SK-N-SH treated with all-trans-retinoic acid at 6 μM for 48 hours (cell line): ENCODE measurements at regions not wholly inside any gene's neighbourhood (a gene's known extent, or its start where the extent isn't known, plus 50 kb on each side); places are given as distances from the start of the nearest gene placed in this dataset.

Experiments used
- ATAC-seq: fragments of 200-7000 bp; cut with Tn5 transposase; 3 replicates; pipeline ENCODE4 v1.9.1; 2020; ENCODE audit warnings: mild to moderate bottlenecking, moderate library complexity
- ARNTL ChIP-seq: fragments of 450-650 bp; formaldehyde crosslinking; IDR thresholded peaks from 2 replicates; pipeline ENCODE4 v1.5.0; 2020; ENCODE audit warnings: low read depth, mild to moderate bottlenecking, moderate library complexity, borderline replicate concordance
- BACH2 ChIP-seq: fragments of 250-450 bp; sonication (Bioruptor Pico); IDR thresholded peaks from 2 replicates; pipeline ENCODE4 v1.9.0; 2021; ENCODE audit warnings: mild to moderate bottlenecking, borderline replicate concordance
- CREB5 ChIP-seq: fragments of 250-450 bp; sonication (Bioruptor Pico); IDR thresholded peaks from 2 replicates; pipeline ENCODE4 v1.5.1; 2020; ENCODE audit warnings: low read depth, mild to moderate bottlenecking, moderate library complexity
- CSDC2 ChIP-seq: fragments of 250-450 bp; sonication (Bioruptor Pico); IDR thresholded peaks from 2 replicates; pipeline ENCODE4 v1.5.0; 2020; ENCODE audit warnings: mild to moderate bottlenecking, moderate library complexity
- ESRRG ChIP-seq: fragments of 250-450 bp; sonication (Bioruptor Pico); IDR thresholded peaks from 2 replicates; pipeline ENCODE4 v1.6.1; 2021; ENCODE audit warnings: mild to moderate bottlenecking
- GLIS3 ChIP-seq: fragments of 250-450 bp; sonication (Bioruptor Pico); IDR thresholded peaks from 2 replicates; pipeline ENCODE4 v1.5.0; 2020; ENCODE audit warnings: mild to moderate bottlenecking, moderate library complexity
- ISL1 ChIP-seq: fragments of 250-450 bp; sonication (Bioruptor Pico); IDR thresholded peaks from 2 replicates; pipeline ENCODE4 v2.1.2; 2022; ENCODE audit warnings: mild to moderate bottlenecking, moderate library complexity
- OSR1 ChIP-seq: fragments of 250-450 bp; sonication (Bioruptor Pico); IDR thresholded peaks from 2 replicates; pipeline ENCODE4 v1.8.0; 2022; ENCODE audit warnings: moderate library complexity, mild to moderate bottlenecking, inconsistent platforms
- PATZ1 ChIP-seq: fragments of 250-450 bp; sonication (Bioruptor Pico); IDR thresholded peaks from 2 replicates; pipeline ENCODE4 v1.8.0; 2020; ENCODE audit warnings: mild to moderate bottlenecking, moderate library complexity, borderline replicate concordance
- PPARA ChIP-seq: fragments of 250-450 bp; sonication (Bioruptor Pico); IDR thresholded peaks from 2 replicates; pipeline ENCODE4 v1.5.0; 2020; ENCODE audit warnings: mild to moderate bottlenecking, borderline replicate concordance
- RARB ChIP-seq: fragments of 250-450 bp; sonication (Bioruptor Pico); IDR thresholded peaks from 2 replicates; pipeline ENCODE4 v1.8.0; 2021; ENCODE audit warnings: mild to moderate bottlenecking, moderate library complexity
- SNAI2 ChIP-seq: fragments of 250-450 bp; sonication (Bioruptor Pico); IDR thresholded peaks from 2 replicates; pipeline ENCODE4 v1.5.0; 2020; ENCODE audit warnings: mild to moderate bottlenecking, moderate library complexity
- TCF4 ChIP-seq: fragments of 250-450 bp; sonication (Bioruptor Pico); IDR thresholded peaks from 2 replicates; pipeline ENCODE4 v1.8.0; 2021; ENCODE audit warnings: mild to moderate bottlenecking, moderate library complexity, borderline replicate concordance
- TOX ChIP-seq: fragments of 250-450 bp; sonication (Bioruptor Pico); IDR thresholded peaks from 2 replicates; pipeline ENCODE4 v1.8.0; 2021; ENCODE audit warnings: mild to moderate bottlenecking, moderate library complexity, borderline replicate concordance
- ZC3H10 ChIP-seq: fragments of 250-450 bp; sonication (Bioruptor Pico); IDR thresholded peaks from 2 replicates; pipeline ENCODE4 v1.5.1; 2021; ENCODE audit warnings: mild to moderate bottlenecking, moderate library complexity
- ZFP3 ChIP-seq: fragments of 250-450 bp; sonication (Bioruptor Pico); IDR thresholded peaks from 2 replicates; pipeline ENCODE4 v1.5.0; 2020; ENCODE audit warnings: mild to moderate bottlenecking, moderate library complexity
- ZFP30 ChIP-seq: fragments of 450-650 bp; formaldehyde crosslinking; IDR thresholded peaks from 2 replicates; pipeline ENCODE4 v1.5.0; 2022; ENCODE audit warnings: mild to moderate bottlenecking, moderate library complexity
- ZNF565 ChIP-seq: fragments of 450-650 bp; formaldehyde crosslinking; conservative IDR thresholded peaks from 2 replicates; pipeline ENCODE4 v1.5.0; 2020; ENCODE audit warnings: low read depth, mild to moderate bottlenecking, moderate library complexity
- ZNF70 ChIP-seq: fragments of 450-650 bp; formaldehyde crosslinking; IDR thresholded peaks from 2 replicates; pipeline ENCODE4 v1.5.0; 2020; ENCODE audit warnings: mild to moderate bottlenecking, moderate library complexity
- ZNF8 ChIP-seq: fragments of 450-650 bp; formaldehyde crosslinking; IDR thresholded peaks from 2 replicates; pipeline ENCODE4 v1.5.0; 2020; ENCODE audit warnings: mild to moderate bottlenecking, moderate library complexity
- TF ChIP-seq, protein P1 (sequence below): fragments of 250-450 bp; sonication (Bioruptor Pico); IDR thresholded peaks from 2 replicates; pipeline ENCODE4 v1.5.1; 2021; ENCODE audit warnings: mild to moderate bottlenecking, moderate library complexity
- TF ChIP-seq, protein P2 (sequence below): fragments of 250-450 bp; sonication (Bioruptor Pico); IDR thresholded peaks from 2 replicates; pipeline ENCODE4 v1.5.0; 2020; ENCODE audit warnings: mild to moderate bottlenecking, moderate library complexity

DNA sequence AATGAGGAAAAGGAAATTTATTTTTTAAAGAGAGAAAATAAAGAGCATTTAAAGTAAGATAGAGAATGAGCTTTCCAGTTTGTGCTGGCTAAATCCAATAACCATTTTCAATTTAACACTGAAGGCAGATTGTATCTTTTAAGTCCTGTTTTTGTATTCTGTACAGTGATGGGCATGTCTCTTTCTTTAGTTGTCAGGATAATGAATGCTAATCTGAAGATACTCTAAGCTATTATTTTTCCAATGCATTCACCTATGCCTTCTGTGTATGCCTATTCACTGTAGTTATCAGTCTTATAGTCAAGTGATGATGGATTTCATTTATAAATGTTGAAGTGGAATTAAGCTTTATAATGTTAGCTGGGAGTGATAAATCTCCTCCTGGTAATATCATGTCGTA lies 101.4 kb downstream of the DYNAP start:
- no peak for ATAC-seq
- TF ChIP-seq TOX (CRISPR knock-in tag): no peak
- TF ChIP-seq SNAI2 (CRISPR knock-in tag): no peak
- TF ChIP-seq TCF4: no peak

DNA sequence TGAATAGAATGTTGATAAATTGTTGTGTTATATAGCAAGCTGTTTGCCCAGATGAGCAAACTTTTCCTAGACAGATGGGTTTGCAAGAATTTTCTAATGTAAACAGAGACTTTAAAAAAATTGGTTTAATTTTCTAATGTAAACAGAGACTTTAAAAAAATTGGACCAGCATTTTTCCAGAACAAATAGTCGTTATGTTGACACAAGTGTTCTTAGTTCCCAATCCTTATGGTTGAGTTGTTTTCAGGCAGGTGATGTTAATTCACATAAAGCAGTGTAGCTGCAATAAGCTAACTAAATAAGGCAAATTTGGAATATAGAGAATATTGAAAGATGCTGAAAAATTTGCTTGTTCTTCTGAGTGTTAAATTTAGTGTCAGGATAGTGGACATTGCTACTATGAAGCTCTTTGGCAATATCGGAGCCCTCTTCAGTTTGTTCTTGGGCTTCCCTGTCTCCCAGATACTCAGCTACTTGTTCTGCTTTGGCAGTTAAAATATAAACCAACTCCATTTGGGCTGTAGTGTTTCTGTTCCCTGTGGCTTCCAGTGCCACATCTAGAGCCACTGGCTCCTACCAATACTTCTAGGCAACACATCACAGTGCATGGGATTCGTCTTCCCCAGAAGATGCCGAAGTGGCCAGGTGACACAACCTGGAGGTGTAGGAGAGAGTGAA lies 105.7 kb downstream of the DYNAP start:
- no peak for ATAC-seq
- TF ChIP-seq BACH2 (CRISPR knock-in tag) (no peak), TCF4 (no peak), RARB (CRISPR knock-in tag) (no peak), PATZ1 (no peak), ESRRG (CRISPR knock-in tag) (no peak), PPARA (CRISPR knock-in tag) (no peak), ZFP3 (no peak), OSR1 (no peak), ISL1 (CRISPR knock-in tag) (no peak), GLIS3 (no peak), ARNTL (CRISPR knock-in tag) (no peak), TOX (CRISPR knock-in tag) (no peak), CSDC2 (CRISPR knock-in tag) (no peak), CREB5 (CRISPR knock-in tag) (no peak), ZNF8 (CRISPR knock-in tag) (no peak), SNAI2 (CRISPR knock-in tag) (no peak), ZNF70 (CRISPR knock-in tag) (no peak)
- TF ChIP-seq, protein P1, sequence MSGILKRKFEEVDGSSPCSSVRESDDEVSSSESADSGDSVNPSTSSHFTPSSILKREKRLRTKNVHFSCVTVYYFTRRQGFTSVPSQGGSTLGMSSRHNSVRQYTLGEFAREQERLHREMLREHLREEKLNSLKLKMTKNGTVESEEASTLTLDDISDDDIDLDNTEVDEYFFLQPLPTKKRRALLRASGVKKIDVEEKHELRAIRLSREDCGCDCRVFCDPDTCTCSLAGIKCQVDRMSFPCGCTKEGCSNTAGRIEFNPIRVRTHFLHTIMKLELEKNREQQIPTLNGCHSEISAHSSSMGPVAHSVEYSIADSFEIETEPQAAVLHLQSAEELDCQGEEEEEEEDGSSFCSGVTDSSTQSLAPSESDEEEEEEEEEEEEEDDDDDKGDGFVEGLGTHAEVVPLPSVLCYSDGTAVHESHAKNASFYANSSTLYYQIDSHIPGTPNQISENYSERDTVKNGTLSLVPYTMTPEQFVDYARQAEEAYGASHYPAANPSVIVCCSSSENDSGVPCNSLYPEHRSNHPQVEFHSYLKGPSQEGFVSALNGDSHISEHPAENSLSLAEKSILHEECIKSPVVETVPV (CRISPR knock-in tag): no peak
- TF ChIP-seq, all 23 proteins: peak for 0

DNA sequence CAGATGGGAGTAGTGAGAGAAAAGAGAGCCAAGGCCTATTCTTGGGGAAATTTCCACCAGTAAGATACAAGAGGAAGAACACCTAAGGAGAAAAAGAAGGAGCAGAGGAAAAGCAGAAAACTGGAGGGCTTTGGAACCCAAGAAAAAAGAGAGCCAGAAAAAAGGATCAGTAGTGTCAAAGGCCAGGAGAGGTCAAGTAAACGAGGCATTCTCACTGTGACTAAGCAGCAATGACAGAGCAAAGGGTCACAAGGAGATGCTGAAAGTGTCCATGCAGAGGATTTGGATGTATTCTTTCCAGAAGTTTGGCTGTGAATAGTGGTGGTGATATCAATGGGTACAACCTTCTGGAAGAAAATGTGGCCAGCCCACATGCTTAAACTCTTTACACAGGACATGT lies 109.5 kb downstream of the DYNAP start:
- TF ChIP-seq ARNTL (CRISPR knock-in tag) (no peak), ESRRG (CRISPR knock-in tag) (no peak), CREB5 (CRISPR knock-in tag) (no peak), ZC3H10 (no peak), SNAI2 (CRISPR knock-in tag) (no peak), ZNF8 (CRISPR knock-in tag) (no peak), ZNF565 (no peak), BACH2 (CRISPR knock-in tag) (no peak), TCF4 (no peak), PPARA (CRISPR knock-in tag) (no peak), ZNF70 (CRISPR knock-in tag) (no peak), ZFP30 (CRISPR knock-in tag) (no peak), PATZ1 (no peak)
- TF ChIP-seq, protein P1 (CRISPR knock-in tag): no peak
- TF ChIP-seq, protein P2, sequence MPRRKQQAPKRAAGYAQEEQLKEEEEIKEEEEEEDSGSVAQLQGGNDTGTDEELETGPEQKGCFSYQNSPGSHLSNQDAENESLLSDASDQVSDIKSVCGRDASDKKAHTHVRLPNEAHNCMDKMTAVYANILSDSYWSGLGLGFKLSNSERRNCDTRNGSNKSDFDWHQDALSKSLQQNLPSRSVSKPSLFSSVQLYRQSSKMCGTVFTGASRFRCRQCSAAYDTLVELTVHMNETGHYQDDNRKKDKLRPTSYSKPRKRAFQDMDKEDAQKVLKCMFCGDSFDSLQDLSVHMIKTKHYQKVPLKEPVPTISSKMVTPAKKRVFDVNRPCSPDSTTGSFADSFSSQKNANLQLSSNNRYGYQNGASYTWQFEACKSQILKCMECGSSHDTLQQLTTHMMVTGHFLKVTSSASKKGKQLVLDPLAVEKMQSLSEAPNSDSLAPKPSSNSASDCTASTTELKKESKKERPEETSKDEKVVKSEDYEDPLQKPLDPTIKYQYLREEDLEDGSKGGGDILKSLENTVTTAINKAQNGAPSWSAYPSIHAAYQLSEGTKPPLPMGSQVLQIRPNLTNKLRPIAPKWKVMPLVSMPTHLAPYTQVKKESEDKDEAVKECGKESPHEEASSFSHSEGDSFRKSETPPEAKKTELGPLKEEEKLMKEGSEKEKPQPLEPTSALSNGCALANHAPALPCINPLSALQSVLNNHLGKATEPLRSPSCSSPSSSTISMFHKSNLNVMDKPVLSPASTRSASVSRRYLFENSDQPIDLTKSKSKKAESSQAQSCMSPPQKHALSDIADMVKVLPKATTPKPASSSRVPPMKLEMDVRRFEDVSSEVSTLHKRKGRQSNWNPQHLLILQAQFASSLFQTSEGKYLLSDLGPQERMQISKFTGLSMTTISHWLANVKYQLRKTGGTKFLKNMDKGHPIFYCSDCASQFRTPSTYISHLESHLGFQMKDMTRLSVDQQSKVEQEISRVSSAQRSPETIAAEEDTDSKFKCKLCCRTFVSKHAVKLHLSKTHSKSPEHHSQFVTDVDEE: no peak
- ATAC-seq: no peak
